K562 (cell line): ENCODE measurements at regions not wholly inside any gene's neighbourhood (a gene's known extent, or its start where the extent isn't known, plus 50 kb on each side); places are given as distances from the start of the nearest gene placed in this dataset.

Source experiments
- GABPA ChIP-seq: fragments of 200-800 bp; sonication (Bioruptor generic); conservative IDR thresholded peaks from 2 replicates; pipeline ENCODE4 v1.6.1; 2016; ENCODE audit warnings: low read depth, missing genetic modification characterization, missing compliant biosample characterization
- POLR2AphosphoS2 ChIP-seq: IDR thresholded peaks from 2 replicates; pipeline ENCODE4 v1.6.1; 2012; ENCODE audit warnings: low read length, improper control_type of control experiment
- RBM25 ChIP-seq: fragments of 200-400 bp; formaldehyde crosslinking; IDR thresholded peaks from 2 replicates; pipeline ENCODE4 v1.6.1; 2018; ENCODE audit warnings: low read length, low read depth, moderate library complexity; ENCODE audit not compliant: severe bottlenecking
- ZNF212 ChIP-seq: fragments of 450-650 bp; formaldehyde crosslinking; IDR thresholded peaks from 2 replicates; pipeline ENCODE4 v1.4.0; 2020; ENCODE audit warnings: mild to moderate bottlenecking
- TF ChIP-seq, protein P1 (sequence below): conservative IDR thresholded peaks from 2 replicates; pipeline ENCODE4 v1.6.1; 2011; ENCODE audit warnings: low read depth, mild to moderate bottlenecking, low read length; ENCODE audit not compliant: control insufficient read depth

DNA sequence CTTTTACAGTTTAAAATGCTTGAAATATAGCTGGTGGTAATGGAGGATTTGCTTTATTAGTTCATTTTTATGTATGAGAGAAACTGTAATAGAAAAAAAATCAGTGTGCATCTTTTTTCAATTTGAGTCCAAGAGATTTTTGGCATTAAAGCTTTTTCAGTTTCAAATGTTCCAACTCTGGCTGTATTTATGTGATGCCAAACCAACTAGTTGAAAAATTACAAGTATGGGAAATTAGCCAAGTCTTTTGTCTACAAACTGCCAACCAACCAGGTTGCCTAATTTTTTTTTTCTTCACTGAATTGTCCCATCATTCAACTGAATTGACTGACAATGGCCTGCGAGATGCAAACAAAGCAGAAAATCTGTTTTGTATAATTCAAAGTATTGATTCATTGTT, 95.7 kb downstream of the ICOS start:
- TF ChIP-seq, protein P1, sequence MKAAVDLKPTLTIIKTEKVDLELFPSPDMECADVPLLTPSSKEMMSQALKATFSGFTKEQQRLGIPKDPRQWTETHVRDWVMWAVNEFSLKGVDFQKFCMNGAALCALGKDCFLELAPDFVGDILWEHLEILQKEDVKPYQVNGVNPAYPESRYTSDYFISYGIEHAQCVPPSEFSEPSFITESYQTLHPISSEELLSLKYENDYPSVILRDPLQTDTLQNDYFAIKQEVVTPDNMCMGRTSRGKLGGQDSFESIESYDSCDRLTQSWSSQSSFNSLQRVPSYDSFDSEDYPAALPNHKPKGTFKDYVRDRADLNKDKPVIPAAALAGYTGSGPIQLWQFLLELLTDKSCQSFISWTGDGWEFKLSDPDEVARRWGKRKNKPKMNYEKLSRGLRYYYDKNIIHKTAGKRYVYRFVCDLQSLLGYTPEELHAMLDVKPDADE = no peak
- TF ChIP-seq POLR2AphosphoS2 = no peak
- no peak for TF ChIP-seq ZNF212 (CRISPR knock-in tag)
- no peak for TF ChIP-seq RBM25
- TF ChIP-seq GABPA (tag) = no peak
